ENCODE measurements at regions not wholly inside any gene's neighbourhood (a gene's known extent, or its start where the extent isn't known, plus 50 kb on each side); places are given as distances from the start of the nearest gene placed in this dataset.
"Not testable (repeated sequence)": the region's sequence is repeated elsewhere in the genome, so short reads cannot be mapped to it uniquely, and the experiment has no call there.

DNA sequence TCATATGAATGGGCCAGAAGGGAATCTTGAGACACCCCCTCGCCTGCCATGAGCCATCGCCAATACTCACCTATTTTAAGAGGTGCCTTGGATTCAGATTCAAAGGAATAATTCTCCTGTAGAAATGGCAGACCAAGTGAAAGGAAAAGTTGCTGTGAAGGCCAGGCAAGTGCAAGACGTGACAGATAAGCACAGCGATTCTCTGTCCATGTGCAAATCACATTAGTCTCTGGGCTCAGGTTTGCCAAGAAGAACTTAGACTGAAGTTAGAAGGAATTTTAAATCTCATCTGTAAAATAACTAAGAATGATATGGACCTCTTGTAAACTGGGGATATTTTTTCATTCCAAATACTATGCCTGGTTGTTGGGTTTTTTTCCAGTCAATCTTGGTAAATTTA lies 173.6 kb downstream of the UACA start:
- DNase-seq (ENCODE audit: low read depth) = no peak
- TF ChIP-seq, protein P1, sequence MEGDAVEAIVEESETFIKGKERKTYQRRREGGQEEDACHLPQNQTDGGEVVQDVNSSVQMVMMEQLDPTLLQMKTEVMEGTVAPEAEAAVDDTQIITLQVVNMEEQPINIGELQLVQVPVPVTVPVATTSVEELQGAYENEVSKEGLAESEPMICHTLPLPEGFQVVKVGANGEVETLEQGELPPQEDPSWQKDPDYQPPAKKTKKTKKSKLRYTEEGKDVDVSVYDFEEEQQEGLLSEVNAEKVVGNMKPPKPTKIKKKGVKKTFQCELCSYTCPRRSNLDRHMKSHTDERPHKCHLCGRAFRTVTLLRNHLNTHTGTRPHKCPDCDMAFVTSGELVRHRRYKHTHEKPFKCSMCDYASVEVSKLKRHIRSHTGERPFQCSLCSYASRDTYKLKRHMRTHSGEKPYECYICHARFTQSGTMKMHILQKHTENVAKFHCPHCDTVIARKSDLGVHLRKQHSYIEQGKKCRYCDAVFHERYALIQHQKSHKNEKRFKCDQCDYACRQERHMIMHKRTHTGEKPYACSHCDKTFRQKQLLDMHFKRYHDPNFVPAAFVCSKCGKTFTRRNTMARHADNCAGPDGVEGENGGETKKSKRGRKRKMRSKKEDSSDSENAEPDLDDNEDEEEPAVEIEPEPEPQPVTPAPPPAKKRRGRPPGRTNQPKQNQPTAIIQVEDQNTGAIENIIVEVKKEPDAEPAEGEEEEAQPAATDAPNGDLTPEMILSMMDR (conservative IDR thresholded peaks at IDR 0.05; ENCODE audit: low read depth, low read length) = no peak
- H3K4me3 ChIP-seq (ENCODE audit: low read depth, low read length) = no peak overlapping the region

DNA sequence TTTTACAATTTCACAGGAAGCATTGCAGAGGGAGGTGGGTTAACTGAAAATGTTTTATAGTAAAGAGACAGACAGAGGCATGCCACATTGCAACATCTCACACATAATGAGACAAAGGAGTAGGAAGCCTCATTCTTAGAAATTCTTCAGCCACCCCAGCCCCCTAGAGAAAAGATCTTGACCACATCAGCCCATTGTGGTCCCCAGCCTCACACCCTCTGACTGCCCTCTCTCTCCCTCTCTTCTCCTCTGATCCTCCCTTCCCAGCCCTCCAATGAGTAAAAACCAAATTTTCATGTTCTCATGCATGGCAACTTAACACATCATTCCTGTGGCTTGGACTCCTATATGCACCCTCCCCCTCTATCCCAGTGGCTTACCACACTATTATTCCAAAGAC lies 174.1 kb downstream of the UACA start:
- no peak overlapping the region for H3K4me3 ChIP-seq (ENCODE audit: low read depth, low read length)
- DNase-seq (ENCODE audit: low read depth) = no peak
- TF ChIP-seq, protein P1 (conservative IDR thresholded peaks at IDR 0.05; ENCODE audit: low read depth, low read length) = no peak

DNA sequence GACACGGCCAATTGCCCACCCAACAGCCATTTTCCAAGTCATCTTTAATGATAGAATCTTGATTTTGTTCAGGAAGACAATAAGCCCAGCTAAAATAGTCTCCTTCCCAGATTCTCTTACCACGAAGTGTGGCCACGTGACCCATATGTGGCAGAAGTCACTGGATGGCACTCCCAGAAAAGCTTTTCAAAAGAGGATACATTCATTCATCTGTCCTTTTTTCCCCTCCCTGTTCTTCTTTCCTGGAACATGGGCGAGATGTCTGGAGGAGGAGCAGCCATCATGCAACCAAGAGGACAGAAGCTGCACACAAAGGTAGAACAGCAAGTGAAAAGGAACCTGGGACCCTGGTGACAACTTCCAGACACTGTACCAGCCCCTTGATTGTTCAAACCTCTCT lies 174.7 kb downstream of the UACA start:
- no peak for DNase-seq (ENCODE audit: low read depth)
- TF ChIP-seq, protein P1 (conservative IDR thresholded peaks at IDR 0.05; ENCODE audit: low read depth, low read length) = no peak
- H3K4me3 ChIP-seq (ENCODE audit: low read depth, low read length) = no peak overlapping the region

DNA sequence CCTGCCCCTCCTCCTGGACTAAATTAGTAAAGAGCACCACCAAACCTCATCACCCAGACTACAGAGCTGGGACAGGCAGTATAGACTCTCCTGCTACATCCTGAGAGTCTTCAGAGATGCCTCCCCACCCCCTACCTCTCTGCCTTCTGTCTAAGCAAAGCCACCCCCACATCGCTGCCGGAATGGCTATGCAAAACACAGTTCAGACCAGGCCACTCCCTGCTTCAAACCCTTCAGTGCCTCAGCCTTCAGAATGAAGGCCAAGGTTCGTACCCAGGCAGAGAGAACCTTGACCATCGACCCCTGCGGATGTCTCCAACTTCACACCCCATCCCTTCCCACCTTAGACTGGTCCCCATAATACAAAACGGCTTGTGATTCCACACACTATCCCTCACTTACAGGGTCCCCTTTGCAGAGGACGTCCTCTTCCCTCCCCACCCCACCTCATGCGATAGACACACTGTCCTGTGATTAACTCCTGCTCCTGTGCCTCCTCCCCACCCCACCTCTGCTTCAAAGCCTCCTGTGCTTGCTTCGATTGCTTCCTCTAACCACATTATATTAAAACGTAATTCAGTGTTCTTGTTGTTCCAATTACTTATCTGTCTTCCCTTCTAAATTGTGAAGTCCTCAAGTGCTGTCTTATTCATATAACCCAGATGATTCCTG lies 175.3 kb downstream of the UACA start:
- no peak overlapping the region for H3K4me3 ChIP-seq (ENCODE audit: low read depth, low read length)
- TF ChIP-seq, protein P1 (conservative IDR thresholded peaks at IDR 0.05; ENCODE audit: low read depth, low read length) = no peak
- DNase-seq (ENCODE audit: low read depth) = no peak

DNA sequence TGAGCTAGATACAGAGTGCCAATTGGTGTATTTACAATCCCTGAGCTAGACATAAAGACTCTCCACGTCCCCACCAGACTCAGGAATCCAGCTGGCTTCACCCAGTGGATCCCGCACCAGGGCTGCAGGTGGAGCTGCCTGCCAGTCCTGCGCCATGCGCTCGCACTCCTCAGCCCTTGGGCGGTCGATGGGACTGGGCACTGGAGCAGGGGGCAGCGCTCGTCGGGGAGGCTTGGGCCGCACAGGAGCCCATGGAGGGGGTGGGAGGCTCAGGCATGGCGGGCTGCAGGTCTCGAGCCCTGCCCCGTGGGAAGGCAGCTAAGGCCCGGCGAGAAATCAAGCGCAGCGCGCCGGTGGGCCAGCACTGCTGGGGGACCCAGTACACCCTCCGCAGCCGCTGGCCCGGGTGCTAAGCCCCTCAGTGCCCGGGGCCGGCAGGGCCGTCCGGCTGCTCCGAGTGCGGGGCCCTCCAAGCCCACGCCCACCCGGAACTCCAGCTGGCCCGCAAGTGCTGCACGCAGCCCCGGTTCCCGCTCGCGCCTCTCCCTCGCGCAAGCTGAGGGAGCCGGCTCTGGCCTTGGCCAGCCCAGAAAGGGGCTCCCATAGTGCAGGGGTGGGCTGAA lies 176.2 kb downstream of the UACA start:
- H3K4me3 ChIP-seq (ENCODE audit: low read depth, low read length); DNase-seq (ENCODE audit: low read depth): not testable (repeated sequence)

DNA sequence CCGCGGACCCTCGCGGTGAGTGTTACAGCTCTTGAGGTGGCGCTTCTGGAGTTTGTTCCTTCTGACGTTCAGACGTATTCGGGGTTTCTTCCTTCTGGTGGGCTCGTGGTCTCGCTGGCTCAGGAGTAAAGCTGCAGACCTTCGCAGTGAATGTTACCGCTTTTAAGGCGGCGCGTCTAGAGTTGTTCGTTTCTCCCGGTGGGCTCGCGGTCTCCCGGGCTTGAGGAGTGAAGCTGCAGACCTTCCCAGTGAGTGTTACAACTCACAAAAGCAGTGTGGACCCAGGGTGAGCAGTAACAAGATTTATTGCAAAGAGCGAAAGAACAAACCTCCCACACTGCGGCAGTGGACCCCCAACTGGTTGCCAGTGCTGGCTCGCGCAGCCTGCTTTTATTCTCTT lies 177.1 kb downstream of the UACA start:
- DNase-seq (ENCODE audit: low read depth) = no peak
- no peak overlapping the region for H3K4me3 ChIP-seq (ENCODE audit: low read depth, low read length)
- TF ChIP-seq, protein P1 (conservative IDR thresholded peaks at IDR 0.05; ENCODE audit: low read depth, low read length) = no peak

DNA sequence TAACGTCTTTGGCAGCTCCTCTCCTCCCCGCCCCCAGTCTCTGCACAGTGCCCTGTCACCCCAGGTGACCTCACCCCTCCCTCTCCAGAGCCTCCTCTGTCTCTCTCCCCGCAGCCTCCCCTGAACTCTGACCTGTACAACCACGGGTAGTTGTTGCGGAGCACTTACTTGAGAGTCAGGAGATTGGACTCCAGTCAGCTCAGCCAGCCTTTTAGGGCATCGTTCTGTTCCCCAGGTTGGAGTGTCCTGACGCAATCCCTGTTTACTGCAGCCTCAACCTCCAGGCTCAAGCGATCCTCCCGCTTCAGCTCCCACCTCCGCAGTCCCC lies 177.7 kb downstream of the UACA start:
- H3K4me3 ChIP-seq (ENCODE audit: low read depth, low read length) = no peak overlapping the region
- TF ChIP-seq, protein P1 (conservative IDR thresholded peaks at IDR 0.05; ENCODE audit: low read depth, low read length) = no peak

More for the DNA sequence above, 177.7 kb downstream of the UACA start:
- DNase-seq (ENCODE audit: low read depth) = no peak
